HEK293 (cell line): ENCODE measurements at regions not wholly inside any gene's neighbourhood (a gene's known extent, or its start where the extent isn't known, plus 50 kb on each side); places are given as distances from the start of the nearest gene placed in this dataset.

Source experiments
- CTCF ChIA-PET: fragments of 350-600 bp; formaldehyde crosslinking; extraction: SDS; loops from one replicate; lab custom pipeline; 2021; ENCODE audit warnings: antibody characterized with exemption; lab: Yijun Ruan, JAX
- POLR2A ChIA-PET: fragments of 300-600 bp; formaldehyde crosslinking; extraction: SDS; loops from one replicate; lab custom pipeline; 2020; ENCODE audit warnings: antibody characterized with exemption, inconsistent platforms; lab: Yijun Ruan, JAX
- H3K27ac ChIP-seq: fragments of 200-500 bp; sonication (Bioruptor generic); 2 replicates; pipeline ENCODE4 v1.5.1; 2014; ENCODE audit warnings: low read depth, low read length, control low read depth, inconsistent platforms; ENCODE audit errors: extremely low read depth
- H3K36me3 ChIP-seq, 2 experiments: fragments of 200-500 bp in 1 of 2; sonication (Bioruptor generic) in 1 of 2; 1 replicate in 1 of 2; 2 replicates in 1 of 2; pipeline ENCODE4 v1.5.1; 2014 to 2017; ENCODE audit warnings: inconsistent platforms in 2 of 2, low read length in 2 of 2; ENCODE audit not compliant: control insufficient read depth in 2 of 2, insufficient read depth in 1 of 2
- H3K4me1 ChIP-seq: fragments of 200-500 bp; sonication (Bioruptor generic); 2 replicates; pipeline ENCODE4 v1.5.1; 2014; ENCODE audit warnings: mild to moderate bottlenecking, low read length, inconsistent platforms; ENCODE audit not compliant: control insufficient read depth, insufficient read depth
- H3K4me3 ChIP-seq: 2 replicates; pipeline ENCODE4 v1.5.1; 2011; ENCODE audit warnings: low read depth, mild to moderate bottlenecking, control low read depth, low read length, moderate library complexity
- H3K9me3 ChIP-seq: fragments of 200-500 bp; sonication (Bioruptor generic); 2 replicates; pipeline ENCODE4 v1.5.1; 2014; ENCODE audit warnings: low read depth, low read length, inconsistent platforms; ENCODE audit not compliant: control insufficient read depth, insufficient read depth
- EGR2 ChIP-seq: fragments of 450-650 bp; formaldehyde crosslinking; IDR thresholded peaks from 2 replicates; pipeline ENCODE4 v1.5.1; 2016; ENCODE audit warnings: low read depth, missing biosample characterization, missing genetic modification characterization
- IKZF3 ChIP-seq: fragments of 450-650 bp; IDR thresholded peaks from 2 replicates; pipeline ENCODE4 v1.5.0; 2018; ENCODE audit warnings: missing biosample characterization, mild to moderate bottlenecking, missing genetic modification characterization, moderate library complexity
- KLF10 ChIP-seq: fragments of 450-650 bp; IDR thresholded peaks from 2 replicates; pipeline ENCODE4 v1.5.1; 2018; ENCODE audit warnings: missing biosample characterization, mild to moderate bottlenecking, missing genetic modification characterization
- PATZ1 ChIP-seq: fragments of 450-650 bp; formaldehyde crosslinking; IDR thresholded peaks from 2 replicates; pipeline ENCODE4 v1.5.1; 2016; ENCODE audit warnings: missing biosample characterization, missing genetic modification characterization
- WT1 ChIP-seq: fragments of 450-650 bp; formaldehyde crosslinking; IDR thresholded peaks from 2 replicates; pipeline ENCODE4 v1.5.1; 2016; ENCODE audit warnings: missing biosample characterization, missing genetic modification characterization
- ZBTB17 ChIP-seq: fragments of 450-650 bp; formaldehyde crosslinking; IDR thresholded peaks from 2 replicates; pipeline ENCODE4 v1.5.1; 2016; ENCODE audit warnings: missing biosample characterization, missing genetic modification characterization
- ZBTB21 ChIP-seq: fragments of 450-650 bp; formaldehyde crosslinking; IDR thresholded peaks from 2 replicates; pipeline ENCODE4 v1.5.1; 2017; ENCODE audit warnings: missing biosample characterization, missing genetic modification characterization
- ZEB2 ChIP-seq: fragments of 450-650 bp; formaldehyde crosslinking; IDR thresholded peaks from 2 replicates; pipeline ENCODE4 v1.5.1; 2016; ENCODE audit warnings: missing biosample characterization, missing genetic modification characterization
- ZIC2 ChIP-seq: fragments of 450-650 bp; formaldehyde crosslinking; IDR thresholded peaks from 2 replicates; pipeline ENCODE4 v1.5.1; 2016; ENCODE audit warnings: missing biosample characterization, missing genetic modification characterization
- ZNF114 ChIP-seq: fragments of 450-650 bp; formaldehyde crosslinking; IDR thresholded peaks from 2 replicates; pipeline ENCODE4 v1.5.0; 2017; ENCODE audit warnings: missing biosample characterization, missing genetic modification characterization
- ZNF138 ChIP-seq: fragments of 450-650 bp; formaldehyde crosslinking; IDR thresholded peaks from 2 replicates; pipeline ENCODE4 v1.5.1; 2016; ENCODE audit warnings: missing biosample characterization, missing genetic modification characterization, borderline replicate concordance
- ZNF2 ChIP-seq: fragments of 450-650 bp; formaldehyde crosslinking; IDR thresholded peaks from 2 replicates; pipeline ENCODE4 v1.5.1; 2016; ENCODE audit warnings: missing biosample characterization, missing genetic modification characterization
- ZNF239 ChIP-seq: fragments of 450-650 bp; formaldehyde crosslinking; IDR thresholded peaks from 2 replicates; pipeline ENCODE4 v1.5.1; 2016; ENCODE audit warnings: missing biosample characterization, missing genetic modification characterization
- ZNF292 ChIP-seq: fragments of 450-650 bp; formaldehyde crosslinking; IDR thresholded peaks from 2 replicates; pipeline ENCODE4 v1.5.1; 2016; ENCODE audit warnings: low read depth, missing biosample characterization, missing genetic modification characterization, borderline replicate concordance
- ZNF416 ChIP-seq: fragments of 450-650 bp; formaldehyde crosslinking; IDR thresholded peaks from 2 replicates; pipeline ENCODE4 v1.5.1; 2016; ENCODE audit warnings: missing biosample characterization, missing genetic modification characterization
- ZNF48 ChIP-seq: fragments of 450-650 bp; formaldehyde crosslinking; IDR thresholded peaks from 2 replicates; pipeline ENCODE4 v1.5.1; 2016; ENCODE audit warnings: missing biosample characterization, missing genetic modification characterization
- ZNF521 ChIP-seq: fragments of 450-650 bp; formaldehyde crosslinking; IDR thresholded peaks from 2 replicates; pipeline ENCODE4 v1.5.1; 2017; ENCODE audit warnings: missing biosample characterization, mild to moderate bottlenecking, missing genetic modification characterization
- ZNF561 ChIP-seq: fragments of 450-650 bp; IDR thresholded peaks from 2 replicates; pipeline ENCODE4 v1.5.1; 2018; ENCODE audit warnings: missing biosample characterization, missing genetic modification characterization, borderline replicate concordance
- TF ChIP-seq, protein P1 (sequence below): fragments of 450-650 bp; formaldehyde crosslinking; IDR thresholded peaks from 2 replicates; pipeline ENCODE4 v1.5.1; 2016; ENCODE audit warnings: missing biosample characterization, missing genetic modification characterization
- TF ChIP-seq, protein P2 (sequence below): fragments of 450-650 bp; formaldehyde crosslinking; IDR thresholded peaks from 2 replicates; pipeline ENCODE4 v1.5.1; 2016; ENCODE audit warnings: missing biosample characterization, missing genetic modification characterization
- TF ChIP-seq, protein P3 (sequence below): fragments of 450-650 bp; formaldehyde crosslinking; IDR thresholded peaks from 2 replicates; pipeline ENCODE4 v1.5.0; 2017; ENCODE audit warnings: missing biosample characterization, missing genetic modification characterization, borderline replicate concordance
- TF ChIP-seq, protein P4 (sequence below): fragments of 450-650 bp; formaldehyde crosslinking; IDR thresholded peaks from 2 replicates; pipeline ENCODE4 v1.5.1; 2016; ENCODE audit warnings: missing biosample characterization, missing genetic modification characterization

GRCh38 chr5:84606784-84607183 is 222.1 kb upstream of the EDIL3 start:
- H3K4me3 ChIP-seq = no peak overlapping the region
- no peak overlapping the region for H3K27ac ChIP-seq
- H3K36me3 ChIP-seq = no peaks in the 10 kb centered on the region
- no peak for TF ChIP-seq WT1
- no peak for TF ChIP-seq ZNF521 (tag by site-specific recombination)
- TF ChIP-seq, all 188 proteins: peak for 0
- ChIA-PET POLR2A (no interaction called here), CTCF (no interaction called here)
- Histone ChIP-seq H3K9me3 (no peaks in the 10 kb centered on the region), H3K4me1 (no peaks in the 10 kb centered on the region)

- no peaks in the 10 kb centered on the region for H3K9me3 ChIP-seq
- no peak overlapping the region for H3K27ac ChIP-seq
- no peak overlapping the region for H3K4me3 ChIP-seq
- ChIA-PET CTCF (no interaction called here), POLR2A (no interaction called here)
- TF ChIP-seq IKZF3 (tag by site-specific recombination) = no peak
- no peak for TF ChIP-seq ZNF561 (tag by site-specific recombination)
- no peak for TF ChIP-seq ZNF114 (tag by site-specific recombination)
- no peak for TF ChIP-seq ZNF239
- TF ChIP-seq, protein P1, sequence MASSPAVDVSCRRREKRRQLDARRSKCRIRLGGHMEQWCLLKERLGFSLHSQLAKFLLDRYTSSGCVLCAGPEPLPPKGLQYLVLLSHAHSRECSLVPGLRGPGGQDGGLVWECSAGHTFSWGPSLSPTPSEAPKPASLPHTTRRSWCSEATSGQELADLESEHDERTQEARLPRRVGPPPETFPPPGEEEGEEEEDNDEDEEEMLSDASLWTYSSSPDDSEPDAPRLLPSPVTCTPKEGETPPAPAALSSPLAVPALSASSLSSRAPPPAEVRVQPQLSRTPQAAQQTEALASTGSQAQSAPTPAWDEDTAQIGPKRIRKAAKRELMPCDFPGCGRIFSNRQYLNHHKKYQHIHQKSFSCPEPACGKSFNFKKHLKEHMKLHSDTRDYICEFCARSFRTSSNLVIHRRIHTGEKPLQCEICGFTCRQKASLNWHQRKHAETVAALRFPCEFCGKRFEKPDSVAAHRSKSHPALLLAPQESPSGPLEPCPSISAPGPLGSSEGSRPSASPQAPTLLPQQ (tag by site-specific recombination) = no peak
- TF ChIP-seq, protein P2, sequence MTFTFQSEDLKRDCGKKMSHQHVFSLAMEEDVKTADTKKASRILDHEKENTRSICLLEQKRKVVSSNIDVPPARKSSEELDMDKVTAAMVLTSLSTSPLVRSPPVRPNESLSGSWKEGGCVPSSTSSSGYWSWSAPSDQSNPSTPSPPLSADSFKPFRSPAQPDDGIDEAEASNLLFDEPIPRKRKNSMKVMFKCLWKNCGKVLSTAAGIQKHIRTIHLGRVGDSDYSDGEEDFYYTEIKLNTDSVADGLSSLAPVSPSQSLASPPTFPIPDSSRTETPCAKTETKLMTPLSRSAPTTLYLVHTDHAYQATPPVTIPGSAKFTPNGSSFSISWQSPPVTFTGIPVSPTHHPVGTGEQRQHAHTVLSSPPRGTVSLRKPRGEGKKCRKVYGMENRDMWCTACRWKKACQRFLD (tag by site-specific recombination) = no peak
- TF ChIP-seq ZNF138 (tag by site-specific recombination) = no peak
- TF ChIP-seq ZNF416 (tag by site-specific recombination) = no peak
- no peak for TF ChIP-seq KLF10 (tag by site-specific recombination)
- TF ChIP-seq ZEB2 (tag by site-specific recombination) = no peak
- TF ChIP-seq, protein P3, sequence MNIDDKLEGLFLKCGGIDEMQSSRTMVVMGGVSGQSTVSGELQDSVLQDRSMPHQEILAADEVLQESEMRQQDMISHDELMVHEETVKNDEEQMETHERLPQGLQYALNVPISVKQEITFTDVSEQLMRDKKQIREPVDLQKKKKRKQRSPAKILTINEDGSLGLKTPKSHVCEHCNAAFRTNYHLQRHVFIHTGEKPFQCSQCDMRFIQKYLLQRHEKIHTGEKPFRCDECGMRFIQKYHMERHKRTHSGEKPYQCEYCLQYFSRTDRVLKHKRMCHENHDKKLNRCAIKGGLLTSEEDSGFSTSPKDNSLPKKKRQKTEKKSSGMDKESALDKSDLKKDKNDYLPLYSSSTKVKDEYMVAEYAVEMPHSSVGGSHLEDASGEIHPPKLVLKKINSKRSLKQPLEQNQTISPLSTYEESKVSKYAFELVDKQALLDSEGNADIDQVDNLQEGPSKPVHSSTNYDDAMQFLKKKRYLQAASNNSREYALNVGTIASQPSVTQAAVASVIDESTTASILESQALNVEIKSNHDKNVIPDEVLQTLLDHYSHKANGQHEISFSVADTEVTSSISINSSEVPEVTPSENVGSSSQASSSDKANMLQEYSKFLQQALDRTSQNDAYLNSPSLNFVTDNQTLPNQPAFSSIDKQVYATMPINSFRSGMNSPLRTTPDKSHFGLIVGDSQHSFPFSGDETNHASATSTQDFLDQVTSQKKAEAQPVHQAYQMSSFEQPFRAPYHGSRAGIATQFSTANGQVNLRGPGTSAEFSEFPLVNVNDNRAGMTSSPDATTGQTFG (tag by site-specific recombination) = no peak
- no peaks in the 10 kb centered on the region for H3K36me3 ChIP-seq
- H3K4me1 ChIP-seq = no peaks in the 10 kb centered on the region
These were observed 220.6 kb upstream of the EDIL3 start for GRCh38 chr5:84605241-84605640.

DNA sequence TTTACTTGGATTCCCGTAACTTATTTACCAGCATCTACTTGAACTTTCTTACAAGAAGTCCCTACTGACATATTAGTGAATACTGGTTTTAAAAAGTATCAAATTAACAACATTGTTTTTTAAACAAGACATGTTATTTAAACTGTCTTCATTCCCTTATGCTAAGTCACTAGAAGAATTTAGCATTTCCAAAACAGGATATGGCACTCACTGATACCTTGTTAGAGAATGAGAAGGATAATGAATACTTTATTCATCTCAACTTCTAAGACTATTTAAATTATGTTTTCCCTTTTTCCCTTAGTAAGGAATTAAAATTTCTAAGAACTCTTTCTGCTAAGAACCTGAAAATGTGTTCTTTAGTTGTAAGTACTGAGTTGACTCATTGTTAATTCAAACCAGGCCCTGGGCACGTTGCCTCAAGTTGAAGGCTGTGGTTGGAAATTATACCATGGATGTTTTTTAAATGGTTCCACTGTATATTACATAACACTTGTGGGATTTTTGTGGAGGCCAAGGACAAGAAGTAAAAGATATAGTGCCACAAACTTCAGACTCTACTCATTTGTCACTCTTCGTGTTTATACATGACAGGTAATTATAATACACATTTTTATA is 219.0 kb upstream of the EDIL3 start:
- H3K4me1 ChIP-seq = no peaks in the 10 kb centered on the region
- H3K36me3 ChIP-seq = no peaks in the 10 kb centered on the region
- no peaks in the 10 kb centered on the region for H3K9me3 ChIP-seq
- H3K27ac ChIP-seq = no peak overlapping the region
- POLR2A ChIA-PET = no interaction called here
- H3K4me3 ChIP-seq = no peak overlapping the region
- CTCF ChIA-PET = no interaction called here
- TF ChIP-seq, protein P4, sequence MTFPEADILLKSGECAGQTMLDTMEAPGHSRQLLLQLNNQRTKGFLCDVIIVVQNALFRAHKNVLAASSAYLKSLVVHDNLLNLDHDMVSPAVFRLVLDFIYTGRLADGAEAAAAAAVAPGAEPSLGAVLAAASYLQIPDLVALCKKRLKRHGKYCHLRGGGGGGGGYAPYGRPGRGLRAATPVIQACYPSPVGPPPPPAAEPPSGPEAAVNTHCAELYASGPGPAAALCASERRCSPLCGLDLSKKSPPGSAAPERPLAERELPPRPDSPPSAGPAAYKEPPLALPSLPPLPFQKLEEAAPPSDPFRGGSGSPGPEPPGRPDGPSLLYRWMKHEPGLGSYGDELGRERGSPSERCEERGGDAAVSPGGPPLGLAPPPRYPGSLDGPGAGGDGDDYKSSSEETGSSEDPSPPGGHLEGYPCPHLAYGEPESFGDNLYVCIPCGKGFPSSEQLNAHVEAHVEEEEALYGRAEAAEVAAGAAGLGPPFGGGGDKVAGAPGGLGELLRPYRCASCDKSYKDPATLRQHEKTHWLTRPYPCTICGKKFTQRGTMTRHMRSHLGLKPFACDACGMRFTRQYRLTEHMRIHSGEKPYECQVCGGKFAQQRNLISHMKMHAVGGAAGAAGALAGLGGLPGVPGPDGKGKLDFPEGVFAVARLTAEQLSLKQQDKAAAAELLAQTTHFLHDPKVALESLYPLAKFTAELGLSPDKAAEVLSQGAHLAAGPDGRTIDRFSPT (tag by site-specific recombination) = no peak
- no peak for TF ChIP-seq ZBTB17 (tag by site-specific recombination)
- TF ChIP-seq ZNF2 (tag by site-specific recombination) = no peak
- no peak for TF ChIP-seq ZBTB21 (tag by site-specific recombination)
- no peak for TF ChIP-seq ZNF48 (tag by site-specific recombination)
- TF ChIP-seq ZIC2 = no peak
- no peak for TF ChIP-seq ZNF292 (tag by site-specific recombination)
- no peak for TF ChIP-seq EGR2 (tag by site-specific recombination)
- TF ChIP-seq PATZ1 (tag by site-specific recombination) = no peak
